ENCODE measurements at regions not wholly inside any gene's neighbourhood (a gene's known extent, or its start where the extent isn't known, plus 50 kb on each side); places are given as distances from the start of the nearest gene placed in this dataset.

DNA sequence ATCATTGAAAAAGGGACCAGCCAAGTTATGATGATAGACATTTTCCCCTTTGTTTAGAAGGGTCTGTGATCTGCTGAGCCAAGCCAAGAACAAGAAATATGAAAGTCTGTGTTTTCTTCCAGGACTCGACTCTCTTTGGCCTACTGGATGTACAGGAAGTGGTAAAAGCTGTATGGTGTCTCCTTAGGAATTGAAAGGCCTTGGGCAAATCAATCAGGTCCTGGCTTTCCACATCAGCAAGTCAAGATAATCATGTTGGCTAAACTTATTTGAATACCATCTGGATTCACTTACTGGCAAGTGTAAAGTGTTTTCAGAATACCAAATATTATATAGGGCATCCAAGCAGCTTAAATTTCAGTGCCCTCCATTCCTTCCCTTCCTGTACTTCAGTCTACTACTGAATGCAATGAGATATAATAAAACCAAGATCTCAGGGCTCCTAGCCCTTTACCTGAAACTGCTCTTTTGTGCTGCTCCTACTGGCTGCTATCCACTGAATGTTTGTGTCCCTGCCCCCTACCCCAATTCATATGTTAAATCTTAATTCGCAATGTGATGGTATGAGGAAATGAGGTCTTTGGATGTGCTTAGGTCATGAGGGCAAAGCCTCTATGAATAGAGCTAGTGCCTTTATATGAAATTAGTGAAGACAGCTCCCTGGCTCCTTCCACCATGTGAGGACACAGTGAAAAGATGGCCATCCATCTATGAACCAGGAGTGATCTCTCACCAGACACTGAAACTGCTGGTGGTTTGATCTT, 578.0 kb downstream of the SPRY1 start:
- Histone ChIP-seq H3K9ac (ENCODE audit: low read length) (no peak overlapping the region), H3K27me3 (ENCODE audit: insufficient read depth, low read depth, low read length) (no peaks in the 10 kb centered on the region), H3K27ac (ENCODE audit: low read length) (no peak overlapping the region), H3K9me2 (ENCODE audit: insufficient read depth, low read length) (no peaks in the 10 kb centered on the region), H3K4me3 (ENCODE audit: low read length) (no peak overlapping the region), H3K9me3 (ENCODE audit: low read length) (no peaks in the 10 kb centered on the region), H2AFZ (ENCODE audit: low read depth, low read length) (no peak overlapping the region), H3K4me2 (ENCODE audit: low read length) (no peak overlapping the region), H3F3A (ENCODE audit: insufficient read depth, low read length, poor library complexity, severe bottlenecking) (peaks cover 6% of the 10 kb centered on the region), H4K20me1 (ENCODE audit: insufficient read depth) (no peaks in the 10 kb centered on the region), H3K36me3 (ENCODE audit: insufficient read depth, low read length) (no peaks in the 10 kb centered on the region), H3K79me2 (replicated peaks; ENCODE audit: insufficient read depth, low read length) (no peaks in the 10 kb centered on the region)
- TF ChIP-seq EZH2 (IDR thresholded peaks at IDR 0.05; ENCODE audit: borderline replicate concordance, insufficient read depth, low read length, poor library complexity, severe bottlenecking) (no peak), SMC3 (conservative IDR thresholded peaks at IDR 0.05; ENCODE audit: poor library complexity) (no peak)
- TF ChIP-seq, protein P1, sequence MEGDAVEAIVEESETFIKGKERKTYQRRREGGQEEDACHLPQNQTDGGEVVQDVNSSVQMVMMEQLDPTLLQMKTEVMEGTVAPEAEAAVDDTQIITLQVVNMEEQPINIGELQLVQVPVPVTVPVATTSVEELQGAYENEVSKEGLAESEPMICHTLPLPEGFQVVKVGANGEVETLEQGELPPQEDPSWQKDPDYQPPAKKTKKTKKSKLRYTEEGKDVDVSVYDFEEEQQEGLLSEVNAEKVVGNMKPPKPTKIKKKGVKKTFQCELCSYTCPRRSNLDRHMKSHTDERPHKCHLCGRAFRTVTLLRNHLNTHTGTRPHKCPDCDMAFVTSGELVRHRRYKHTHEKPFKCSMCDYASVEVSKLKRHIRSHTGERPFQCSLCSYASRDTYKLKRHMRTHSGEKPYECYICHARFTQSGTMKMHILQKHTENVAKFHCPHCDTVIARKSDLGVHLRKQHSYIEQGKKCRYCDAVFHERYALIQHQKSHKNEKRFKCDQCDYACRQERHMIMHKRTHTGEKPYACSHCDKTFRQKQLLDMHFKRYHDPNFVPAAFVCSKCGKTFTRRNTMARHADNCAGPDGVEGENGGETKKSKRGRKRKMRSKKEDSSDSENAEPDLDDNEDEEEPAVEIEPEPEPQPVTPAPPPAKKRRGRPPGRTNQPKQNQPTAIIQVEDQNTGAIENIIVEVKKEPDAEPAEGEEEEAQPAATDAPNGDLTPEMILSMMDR (IDR thresholded peaks at IDR 0.05; ENCODE audit: poor library complexity, severe bottlenecking) = no peak

GRCh38 chr4:123976285-123976684, 579.7 kb downstream of the SPRY1 start:
- H4K20me1 ChIP-seq (ENCODE audit: insufficient read depth) = no peaks in the 10 kb centered on the region

GRCh38 chr4:123976819-123977218, 580.2 kb downstream of the SPRY1 start:
- H3K27me3 ChIP-seq (ENCODE audit: insufficient read depth, low read depth, low read length) = no peaks in the 10 kb centered on the region
- no peaks in the 10 kb centered on the region for H3K9me3 ChIP-seq (ENCODE audit: low read length)

More at GRCh38 chr4:123976285-123976684, 579.7 kb downstream of the SPRY1 start:
- Histone ChIP-seq H3K4me3 (ENCODE audit: low read length) (peak overlapping the region; percentile 28), H2AFZ (ENCODE audit: low read depth, low read length) (no peak overlapping the region), H3F3A (ENCODE audit: insufficient read depth, low read length, poor library complexity, severe bottlenecking) (peaks cover 6% of the 10 kb centered on the region), H3K9me2 (ENCODE audit: insufficient read depth, low read length) (no peaks in the 10 kb centered on the region), H3K27me3 (ENCODE audit: insufficient read depth, low read depth, low read length) (no peaks in the 10 kb centered on the region), H3K4me2 (ENCODE audit: low read length) (peak overlapping the region; percentile 23), H3K36me3 (ENCODE audit: insufficient read depth, low read length) (no peaks in the 10 kb centered on the region), H3K9ac (ENCODE audit: low read length) (no peak overlapping the region), H3K9me3 (ENCODE audit: low read length) (no peaks in the 10 kb centered on the region), H3K27ac (ENCODE audit: low read length) (peak overlapping the region; percentile 55), H3K79me2 (replicated peaks; ENCODE audit: insufficient read depth, low read length) (no peaks in the 10 kb centered on the region)
- TF ChIP-seq POLR2AphosphoS5 (IDR thresholded peaks at IDR 0.05) = peak; percentile 82
- no peak for TF ChIP-seq TAF1 (IDR thresholded peaks at IDR 0.05; ENCODE audit: low read depth)
- TF ChIP-seq RAD21 (conservative IDR thresholded peaks at IDR 0.05) = no peak
- TF ChIP-seq SMC3 (conservative IDR thresholded peaks at IDR 0.05; ENCODE audit: poor library complexity) = peak; percentile 14
- TF ChIP-seq EP300 (conservative IDR thresholded peaks at IDR 0.05; ENCODE audit: poor library complexity, severe bottlenecking) = peak; percentile 46

More at GRCh38 chr4:123976819-123977218, 580.2 kb downstream of the SPRY1 start:
- no peaks in the 10 kb centered on the region for H3K79me2 ChIP-seq (replicated peaks; ENCODE audit: insufficient read depth, low read length)
- H3K4me3 ChIP-seq (ENCODE audit: low read length) = peak overlapping the region; percentile 28
- H3K9ac ChIP-seq (ENCODE audit: low read length) = no peak overlapping the region
- no peaks in the 10 kb centered on the region for H4K20me1 ChIP-seq (ENCODE audit: insufficient read depth)
- H3K4me2 ChIP-seq (ENCODE audit: low read length) = peak overlapping the region; percentile 23
- peak; percentile 94 for TF ChIP-seq POLR2AphosphoS5 (IDR thresholded peaks at IDR 0.05)
- TF ChIP-seq TAF1 (IDR thresholded peaks at IDR 0.05; ENCODE audit: low read depth) = no peak
- no peak for TF ChIP-seq RAD21 (conservative IDR thresholded peaks at IDR 0.05)
- peak; percentile 92 for TF ChIP-seq EP300 (conservative IDR thresholded peaks at IDR 0.05; ENCODE audit: poor library complexity, severe bottlenecking)
- TF ChIP-seq REST (IDR thresholded peaks at IDR 0.05; ENCODE audit: borderline replicate concordance) = peak; percentile 83
- peak overlapping the region; percentile 55 for H3K27ac ChIP-seq (ENCODE audit: low read length)
- H3K36me3 ChIP-seq (ENCODE audit: insufficient read depth, low read length) = no peaks in the 10 kb centered on the region
- H2AFZ ChIP-seq (ENCODE audit: low read depth, low read length) = no peak overlapping the region
- no peaks in the 10 kb centered on the region for H3K9me2 ChIP-seq (ENCODE audit: insufficient read depth, low read length)
- H3F3A ChIP-seq (ENCODE audit: insufficient read depth, low read length, poor library complexity, severe bottlenecking) = peaks cover 6% of the 10 kb centered on the region

Data from neural cell (in vitro differentiated cells).